ENCODE measurements at regions not wholly inside any gene's neighbourhood (a gene's known extent, or its start where the extent isn't known, plus 50 kb on each side); places are given as distances from the start of the nearest gene placed in this dataset.
"Not testable (repeated sequence)": the region's sequence is repeated elsewhere in the genome, so short reads cannot be mapped to it uniquely, and the experiment has no call there.

- peak overlapping the region; percentile 28 to 36 for H3K27ac Mint-ChIP-seq
- ATAC-seq = peak; percentile 60
- peaks cover 58% of the 10 kb centered on the region for H3K4me1 Mint-ChIP-seq
Observed at GRCh38 chr2:189312643-189313042, 128.6 kb upstream of the WDR75 start.

GRCh38 chr2:189318761-189319160 is 122.5 kb upstream of the WDR75 start:
- Mint-ChIP-seq H3K4me3 (no peak overlapping the region), H3K27me3 (no peaks in the 10 kb centered on the region), H3K4me1 (peaks cover 14% of the 10 kb centered on the region), H3K27ac (no peak overlapping the region), H3K9me3 (peaks cover 9 to 28% of the 10 kb centered on the region in 2 donors)
- no peak for ATAC-seq
- no peak for DNase-seq

More at GRCh38 chr2:189312643-189313042, 128.6 kb upstream of the WDR75 start:
- Mint-ChIP-seq H3K9me3 (peaks cover 4 to 11% of the 10 kb centered on the region in 2 donors), H3K27me3 (no peaks in the 10 kb centered on the region), H3K4me3 (peak overlapping the region; percentile 5 to 42)
- no peak for DNase-seq

GRCh38 chr2:189319424-189319823 is 121.8 kb upstream of the WDR75 start:
- H3K27me3 Mint-ChIP-seq, H3K4me1 Mint-ChIP-seq, H3K4me3 Mint-ChIP-seq, DNase-seq, ATAC-seq, H3K27ac Mint-ChIP-seq: not testable (repeated sequence)
- peaks cover 9 to 28% of the 10 kb centered on the region in 2 donors for H3K9me3 Mint-ChIP-seq

GRCh38 chr2:189327879-189328847 is 113.1 kb upstream of the WDR75 start:
- no peak overlapping the region for H3K27ac Mint-ChIP-seq

GRCh38 chr2:189328848-189329245 is 112.4 kb upstream of the WDR75 start:
- no peaks in the 10 kb centered on the region for H3K4me1 Mint-ChIP-seq

More at GRCh38 chr2:189327879-189328847, 113.1 kb upstream of the WDR75 start:
- Mint-ChIP-seq H3K27me3 (no peaks in the 10 kb centered on the region), H3K9me3 (peaks cover 12 to 18% of the 10 kb centered on the region in 2 donors), H3K4me1 (no peaks in the 10 kb centered on the region), H3K4me3 (no peak overlapping the region)
- DNase-seq = no peak
- ATAC-seq = no peak

GRCh38 chr2:189336276-189336975 is 104.8 kb upstream of the WDR75 start:
- H3K4me1 Mint-ChIP-seq = no peaks in the 10 kb centered on the region
- H3K4me3 Mint-ChIP-seq = no peak overlapping the region
- no peaks in the 10 kb centered on the region for H3K27me3 Mint-ChIP-seq
- DNase-seq (no peak), ATAC-seq (no peak)
- peaks cover 32 to 61% of the 10 kb centered on the region in 2 donors for H3K9me3 Mint-ChIP-seq
- H3K27ac Mint-ChIP-seq = no peak overlapping the region

More at GRCh38 chr2:189328848-189329245, 112.4 kb upstream of the WDR75 start:
- no peak overlapping the region for H3K27ac Mint-ChIP-seq
- no peak overlapping the region for H3K4me3 Mint-ChIP-seq
- ATAC-seq (no peak), DNase-seq (no peak)
- H3K9me3 Mint-ChIP-seq = peaks cover 15 to 18% of the 10 kb centered on the region in 2 donors
- no peaks in the 10 kb centered on the region for H3K27me3 Mint-ChIP-seq

- no peaks in the 10 kb centered on the region for H3K4me1 Mint-ChIP-seq
- DNase-seq = no peak
- no peaks in the 10 kb centered on the region for H3K27me3 Mint-ChIP-seq
- H3K27ac Mint-ChIP-seq = no peak overlapping the region
- no peak for ATAC-seq
- no peak overlapping the region for H3K4me3 Mint-ChIP-seq
- H3K9me3 Mint-ChIP-seq = peaks cover 32 to 53% of the 10 kb centered on the region in 2 donors
Observed at GRCh38 chr2:189337656-189338055, 103.6 kb upstream of the WDR75 start.

- H3K4me1 Mint-ChIP-seq = no peaks in the 10 kb centered on the region
- H3K9me3 Mint-ChIP-seq = peaks cover 32 to 51% of the 10 kb centered on the region in 2 donors
- ATAC-seq (no peak), DNase-seq (no peak)
- no peak overlapping the region for H3K27ac Mint-ChIP-seq
- no peaks in the 10 kb centered on the region for H3K27me3 Mint-ChIP-seq
- H3K4me3 Mint-ChIP-seq = no peak overlapping the region
Observed at GRCh38 chr2:189338115-189338514, 103.2 kb upstream of the WDR75 start.

GRCh38 chr2:189341077-189341476 is 100.2 kb upstream of the WDR75 start:
- peaks cover 30 to 48% of the 10 kb centered on the region in 2 donors for H3K9me3 Mint-ChIP-seq
- no peak overlapping the region for H3K27ac Mint-ChIP-seq
- no peaks in the 10 kb centered on the region for H3K4me1 Mint-ChIP-seq
- H3K27me3 Mint-ChIP-seq = no peaks in the 10 kb centered on the region
- no peak for DNase-seq
- H3K4me3 Mint-ChIP-seq = no peak overlapping the region
- peak; percentile 46 for ATAC-seq

GRCh38 chr2:189344043-189344442 is 97.2 kb upstream of the WDR75 start:
- Mint-ChIP-seq H3K27me3 (no peaks in the 10 kb centered on the region), H3K27ac (no peak overlapping the region), H3K4me1 (peaks cover 17% of the 10 kb centered on the region), H3K4me3 (no peak overlapping the region), H3K9me3 (peaks cover 20 to 25% of the 10 kb centered on the region in 2 donors)
- DNase-seq (no peak), ATAC-seq (no peak)

- H3K27me3 Mint-ChIP-seq = no peaks in the 10 kb centered on the region
- peaks cover 17% of the 10 kb centered on the region for H3K4me1 Mint-ChIP-seq
- H3K27ac Mint-ChIP-seq = peak overlapping the region in 1 of 2 donors; percentile 55
- peaks cover 14 to 15% of the 10 kb centered on the region in 2 donors for H3K9me3 Mint-ChIP-seq
- DNase-seq (peak; percentile 10 to 16), ATAC-seq (peak; percentile 87)
- H3K4me3 Mint-ChIP-seq = peak overlapping the region; percentile 48 to 50
Observed at GRCh38 chr2:189347540-189347939, 93.7 kb upstream of the WDR75 start.

GRCh38 chr2:189348369-189348768 is 92.9 kb upstream of the WDR75 start:
- Mint-ChIP-seq H3K27ac (peak overlapping the region in 1 of 2 donors; percentile 73), H3K9me3 (peaks cover 14 to 15% of the 10 kb centered on the region in 2 donors), H3K27me3 (no peaks in the 10 kb centered on the region), H3K4me1 (peaks cover 17% of the 10 kb centered on the region), H3K4me3 (no peak overlapping the region)
- ATAC-seq (no peak), DNase-seq (no peak)

- H3K9me3 Mint-ChIP-seq = no peaks in the 10 kb centered on the region
- H3K27ac Mint-ChIP-seq = no peak overlapping the region
- peaks cover 17% of the 10 kb centered on the region for H3K4me1 Mint-ChIP-seq
- H3K4me3 Mint-ChIP-seq = no peak overlapping the region
- no peak for ATAC-seq
- DNase-seq = no peak
- H3K27me3 Mint-ChIP-seq = no peaks in the 10 kb centered on the region
Observed at GRCh38 chr2:189350540-189351209, 90.6 kb upstream of the WDR75 start.

- H3K9me3 Mint-ChIP-seq, H3K27ac Mint-ChIP-seq: not testable (repeated sequence)
Observed at GRCh38 chr2:189351933-189352332, 89.3 kb upstream of the WDR75 start.

GRCh38 chr2:189357375-189357774 is 83.9 kb upstream of the WDR75 start:
- not testable (repeated sequence) for ATAC-seq, H3K27me3 Mint-ChIP-seq, H3K4me3 Mint-ChIP-seq, H3K9me3 Mint-ChIP-seq, H3K27ac Mint-ChIP-seq, DNase-seq
- H3K4me1 Mint-ChIP-seq = peaks cover 19% of the 10 kb centered on the region

More at GRCh38 chr2:189351933-189352332, 89.3 kb upstream of the WDR75 start:
- H3K27me3 Mint-ChIP-seq, ATAC-seq, H3K4me1 Mint-ChIP-seq, DNase-seq, H3K4me3 Mint-ChIP-seq: not testable (repeated sequence)

Measured in stimulated activated naive CD8-positive, alpha-beta T cell treated with anti-CD3 and anti-CD28 coated beads, Interleukin-15, amount 100 ng/mL, for 72 hours (primary cell).